Neural crest cell (in vitro differentiated cells): ENCODE measurements at regions not wholly inside any gene's neighbourhood (a gene's known extent, or its start where the extent isn't known, plus 50 kb on each side); places are given as distances from the start of the nearest gene placed in this dataset.
"Not testable (repeated sequence)": the region's sequence is repeated elsewhere in the genome, so short reads cannot be mapped to it uniquely, and the experiment has no call there.

ENCODE experiments used
- DNase-seq: peaks from one replicate; pipeline ENCODE4 v3.0.0; 2021; ENCODE audit warnings: low read depth, mixed read lengths, low spot score
- H3K27ac Mint-ChIP-seq: one replicate; pipeline ENCODE4 v1.8.0; 2021; ENCODE audit warnings: mild to moderate bottlenecking, mixed read lengths; ENCODE audit not compliant: unreplicated experiment
- H3K27me3 Mint-ChIP-seq: 2 replicates; pipeline ENCODE4 v1.8.0; 2021; ENCODE audit warnings: low read depth, mild to moderate bottlenecking, mixed read lengths
- H3K36me3 Mint-ChIP-seq: 2 replicates; pipeline ENCODE4 v1.8.0; 2021; ENCODE audit warnings: low read depth, mild to moderate bottlenecking, mixed read lengths
- H3K4me1 Mint-ChIP-seq: 2 replicates; pipeline ENCODE4 v1.8.0; 2021; ENCODE audit warnings: mixed read lengths
- H3K4me3 Mint-ChIP-seq: one replicate; pipeline ENCODE4 v1.8.0; 2021; ENCODE audit warnings: mild to moderate bottlenecking, mixed read lengths
- H3K9me3 Mint-ChIP-seq: 2 replicates; pipeline ENCODE4 v1.8.0; 2021; ENCODE audit warnings: mixed read lengths
- TF ChIP-seq, protein P1 (sequence below): fragments of 200-600 bp; sonication (generic); conservative IDR thresholded peaks from 2 replicates; pipeline ENCODE4 v1.5.0; 2021; ENCODE audit warnings: antibody characterized with exemption, mild to moderate bottlenecking

- peaks cover 8% of the 10 kb centered on the region for H3K9me3 Mint-ChIP-seq
- H3K36me3 Mint-ChIP-seq = no peaks in the 10 kb centered on the region
These were observed 61.9 kb upstream of the ZCCHC2 start for GRCh38 chr18:62460851-62461300.

DNA sequence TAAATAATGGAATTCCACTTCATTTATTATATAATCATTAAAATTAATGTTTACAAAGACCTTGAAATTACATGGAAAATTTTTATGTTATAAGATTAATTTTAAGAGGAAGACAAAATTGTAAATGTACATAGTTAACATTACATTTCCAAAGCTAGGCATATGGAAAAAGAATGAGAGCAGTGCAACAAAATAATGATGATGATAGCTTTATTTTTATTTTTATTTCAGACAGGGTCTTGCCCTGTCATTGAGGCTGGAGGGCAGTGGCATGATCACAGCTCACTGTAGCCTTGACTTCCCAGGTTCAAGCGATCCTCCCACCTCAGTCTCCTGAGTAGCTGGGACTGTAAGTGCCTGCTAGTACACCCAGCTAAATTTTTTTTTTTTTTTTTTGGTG lies 61.2 kb upstream of the ZCCHC2 start:
- no peak for DNase-seq
- Mint-ChIP-seq H3K9me3 (peaks cover 8% of the 10 kb centered on the region), H3K27me3 (no peaks in the 10 kb centered on the region), H3K4me1 (peaks cover 6% of the 10 kb centered on the region), H3K4me3 (no peak overlapping the region), H3K27ac (no peak overlapping the region), H3K36me3 (no peaks in the 10 kb centered on the region)
- TF ChIP-seq, protein P1, sequence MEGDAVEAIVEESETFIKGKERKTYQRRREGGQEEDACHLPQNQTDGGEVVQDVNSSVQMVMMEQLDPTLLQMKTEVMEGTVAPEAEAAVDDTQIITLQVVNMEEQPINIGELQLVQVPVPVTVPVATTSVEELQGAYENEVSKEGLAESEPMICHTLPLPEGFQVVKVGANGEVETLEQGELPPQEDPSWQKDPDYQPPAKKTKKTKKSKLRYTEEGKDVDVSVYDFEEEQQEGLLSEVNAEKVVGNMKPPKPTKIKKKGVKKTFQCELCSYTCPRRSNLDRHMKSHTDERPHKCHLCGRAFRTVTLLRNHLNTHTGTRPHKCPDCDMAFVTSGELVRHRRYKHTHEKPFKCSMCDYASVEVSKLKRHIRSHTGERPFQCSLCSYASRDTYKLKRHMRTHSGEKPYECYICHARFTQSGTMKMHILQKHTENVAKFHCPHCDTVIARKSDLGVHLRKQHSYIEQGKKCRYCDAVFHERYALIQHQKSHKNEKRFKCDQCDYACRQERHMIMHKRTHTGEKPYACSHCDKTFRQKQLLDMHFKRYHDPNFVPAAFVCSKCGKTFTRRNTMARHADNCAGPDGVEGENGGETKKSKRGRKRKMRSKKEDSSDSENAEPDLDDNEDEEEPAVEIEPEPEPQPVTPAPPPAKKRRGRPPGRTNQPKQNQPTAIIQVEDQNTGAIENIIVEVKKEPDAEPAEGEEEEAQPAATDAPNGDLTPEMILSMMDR = no peak

More at GRCh38 chr18:62460851-62461300, 61.9 kb upstream of the ZCCHC2 start:
- H3K27me3 Mint-ChIP-seq = no peaks in the 10 kb centered on the region
- no peak for DNase-seq
- peaks cover 6% of the 10 kb centered on the region for H3K4me1 Mint-ChIP-seq
- no peak overlapping the region for H3K27ac Mint-ChIP-seq
- no peak overlapping the region for H3K4me3 Mint-ChIP-seq
- TF ChIP-seq, protein P1 = no peak

GRCh38 chr18:62464266-62464665 lies 58.6 kb upstream of the ZCCHC2 start:
- H3K36me3 Mint-ChIP-seq = peaks cover 2% of the 10 kb centered on the region
- peaks cover 14% of the 10 kb centered on the region for H3K9me3 Mint-ChIP-seq
- no peaks in the 10 kb centered on the region for H3K27me3 Mint-ChIP-seq
- peaks cover 3% of the 10 kb centered on the region for H3K4me1 Mint-ChIP-seq
- H3K27ac Mint-ChIP-seq = no peak overlapping the region
- DNase-seq = no peak
- TF ChIP-seq, protein P1 = no peak
- no peak overlapping the region for H3K4me3 Mint-ChIP-seq

GRCh38 chr18:62469131-62469530 lies 53.7 kb upstream of the ZCCHC2 start:
- peaks cover 31% of the 10 kb centered on the region for H3K9me3 Mint-ChIP-seq
- H3K27ac Mint-ChIP-seq = not testable (repeated sequence)

More at GRCh38 chr18:62469131-62469530, 53.7 kb upstream of the ZCCHC2 start:
- not testable (repeated sequence) for H3K4me1 Mint-ChIP-seq, H3K4me3 Mint-ChIP-seq, DNase-seq, H3K27me3 Mint-ChIP-seq
- H3K36me3 Mint-ChIP-seq = peaks cover 11% of the 10 kb centered on the region
